ENCODE measurements at regions not wholly inside any gene's neighbourhood (a gene's known extent, or its start where the extent isn't known, plus 50 kb on each side); places are given as distances from the start of the nearest gene placed in this dataset.

DNA sequence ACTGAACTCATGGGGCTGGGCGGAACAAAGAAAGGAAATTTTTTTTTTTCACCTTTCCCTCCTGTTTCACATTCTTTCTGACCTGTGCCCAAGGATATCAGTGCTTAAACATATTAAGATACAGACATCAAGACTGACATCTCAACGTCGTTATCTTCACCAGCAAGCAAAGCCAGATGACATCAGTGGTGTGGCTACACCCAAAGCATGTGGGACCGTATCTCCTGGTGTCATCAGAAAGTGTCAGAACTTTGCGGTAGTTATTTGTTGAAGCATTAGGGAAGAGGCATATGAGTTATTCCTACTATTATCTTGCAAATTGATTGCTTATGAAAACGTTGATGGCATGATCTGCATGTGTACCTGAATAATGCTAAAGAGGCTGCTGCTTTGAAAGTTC, 487.4 kb downstream of the TLE4 start:
- Histone ChIP-seq H3K9me3 (replicated peaks; ENCODE audit: control insufficient read depth, insufficient read depth, low read length) (no peaks in the 10 kb centered on the region), H4K20me1 (replicated peaks; ENCODE audit: control insufficient read depth, extremely low read depth, insufficient read depth, low read length) (no peaks in the 10 kb centered on the region), H3K4me1 (ENCODE audit: control insufficient read depth, extremely low read depth, insufficient read depth, low read length) (peaks cover 6% of the 10 kb centered on the region), H3K36me3 (ENCODE audit: control insufficient read depth in 2 of 2, extremely low read depth in 1 of 2, insufficient read depth in 2 of 2, low read length in 2 of 2) (no peaks in the 10 kb centered on the region), H3K27me3 (ENCODE audit: control insufficient read depth in 2 of 2, insufficient read depth in 2 of 2, low read length in 2 of 2) (no peaks in the 10 kb centered on the region), H3K27ac (ENCODE audit: insufficient read depth, low read depth, low read length) (no peak overlapping the region), H3K4me2 (ENCODE audit: insufficient read depth, low read length) (no peak overlapping the region), H3K9ac (replicated peaks; ENCODE audit: extremely low read depth, insufficient read depth, low read length) (no peak overlapping the region), H2AFZ (ENCODE audit: low read depth, low read length) (no peak overlapping the region), H3K9me1 (replicated peaks; ENCODE audit: control insufficient read depth, extremely low read depth, insufficient read depth, low read length) (no peaks in the 10 kb centered on the region), H3K79me2 (ENCODE audit: control insufficient read depth, insufficient read depth, low read length) (no peaks in the 10 kb centered on the region), H3K4me3 (replicated peaks in 1 of 3; ENCODE audit: insufficient read depth in 1 of 3, low read depth in 1 of 3, low read length in 3 of 3) (no peak overlapping the region)
- no peak for FAIRE-seq
- ChIA-PET POLR2A (no interaction called here), CTCF (no interaction called here)
- DNase-seq (ENCODE audit: low read depth, low spot score): no peak
- no TSS peak for BruUV-seq (replicated peaks)
- dilution Hi-C loops (cut with MboI; ENCODE audit: extremely low pct_ligation_motif_present, low sequenced_read_pairs) (no loop called here), intact Hi-C loops (cut with micrococcal nuclease) (no loop called here)
- TF ChIP-seq GATA2 (IDR thresholded peaks at IDR 0.05; ENCODE audit: insufficient read depth, insufficient read length, low read depth, low read length) (no peak), POLR2AphosphoS5 (IDR thresholded peaks at IDR 0.05; ENCODE audit: insufficient read depth, low read depth, low read length) (no peak), EZH2 (IDR thresholded peaks at IDR 0.05; ENCODE audit: borderline replicate concordance, low read depth, low read length, severe bottlenecking) (no peak), POLR2A (IDR thresholded peaks at IDR 0.05; ENCODE audit: low read depth, low read length) (no peak), MYC (IDR thresholded peaks at IDR 0.05; ENCODE audit: low read depth, low read length) (no peak), FOS (IDR thresholded peaks at IDR 0.05; ENCODE audit: borderline replicate concordance, insufficient read depth, low read length) (no peak), JUN (IDR thresholded peaks at IDR 0.05; ENCODE audit: borderline replicate concordance, insufficient read depth, insufficient read length, low read depth) (no peak)
- TF ChIP-seq, protein P1, sequence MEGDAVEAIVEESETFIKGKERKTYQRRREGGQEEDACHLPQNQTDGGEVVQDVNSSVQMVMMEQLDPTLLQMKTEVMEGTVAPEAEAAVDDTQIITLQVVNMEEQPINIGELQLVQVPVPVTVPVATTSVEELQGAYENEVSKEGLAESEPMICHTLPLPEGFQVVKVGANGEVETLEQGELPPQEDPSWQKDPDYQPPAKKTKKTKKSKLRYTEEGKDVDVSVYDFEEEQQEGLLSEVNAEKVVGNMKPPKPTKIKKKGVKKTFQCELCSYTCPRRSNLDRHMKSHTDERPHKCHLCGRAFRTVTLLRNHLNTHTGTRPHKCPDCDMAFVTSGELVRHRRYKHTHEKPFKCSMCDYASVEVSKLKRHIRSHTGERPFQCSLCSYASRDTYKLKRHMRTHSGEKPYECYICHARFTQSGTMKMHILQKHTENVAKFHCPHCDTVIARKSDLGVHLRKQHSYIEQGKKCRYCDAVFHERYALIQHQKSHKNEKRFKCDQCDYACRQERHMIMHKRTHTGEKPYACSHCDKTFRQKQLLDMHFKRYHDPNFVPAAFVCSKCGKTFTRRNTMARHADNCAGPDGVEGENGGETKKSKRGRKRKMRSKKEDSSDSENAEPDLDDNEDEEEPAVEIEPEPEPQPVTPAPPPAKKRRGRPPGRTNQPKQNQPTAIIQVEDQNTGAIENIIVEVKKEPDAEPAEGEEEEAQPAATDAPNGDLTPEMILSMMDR (IDR thresholded peaks at IDR 0.05; ENCODE audit: extremely low read depth in 1 of 2, insufficient read depth in 1 of 2, low read depth in 1 of 2, low read length in 2 of 2): no peak
- TF ChIP-seq, protein P2, sequence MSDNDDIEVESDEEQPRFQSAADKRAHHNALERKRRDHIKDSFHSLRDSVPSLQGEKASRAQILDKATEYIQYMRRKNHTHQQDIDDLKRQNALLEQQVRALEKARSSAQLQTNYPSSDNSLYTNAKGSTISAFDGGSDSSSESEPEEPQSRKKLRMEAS (IDR thresholded peaks at IDR 0.05; ENCODE audit: insufficient read depth, insufficient read length): no peak
